ENCODE measurements at regions not wholly inside any gene's neighbourhood (a gene's known extent, or its start where the extent isn't known, plus 50 kb on each side); places are given as distances from the start of the nearest gene placed in this dataset.

GRCh38 chr13:68736961-68737360 is 1370.7 kb upstream of the ATXN8OS start:
- no peaks in the 10 kb centered on the region for H3K36me3 ChIP-seq (ENCODE audit: control insufficient read depth in 2 of 2, insufficient read depth in 2 of 2, low read length in 1 of 2)
- ChIA-PET CTCF (no interaction called here), POLR2A (no interaction called here), RAD21 (ENCODE audit: unreplicated experiment) (no interaction called here), SMC1A (ENCODE audit: uncharacterized antibody, unreplicated experiment) (no interaction called here)
- H2AFZ ChIP-seq (ENCODE audit: control insufficient read depth, low read depth, low read length): no peak overlapping the region
- H3K79me2 ChIP-seq (ENCODE audit: control insufficient read depth, insufficient read depth, low read length): no peaks in the 10 kb centered on the region
- no peak for ATAC-seq
- H3K4me1 ChIP-seq (ENCODE audit: control insufficient read depth, insufficient read depth, low read length): no peaks in the 10 kb centered on the region
- in situ Hi-C loops (cut with MboI) (no loop called here), intact Hi-C loops (cut with micrococcal nuclease; ENCODE audit: unreplicated experiment) (no loop called here)
- H3K4me2 ChIP-seq (ENCODE audit: control insufficient read depth, insufficient read depth): no peak overlapping the region
- no peaks in the 10 kb centered on the region for H4K20me1 ChIP-seq (ENCODE audit: control insufficient read depth, insufficient read depth)
- no peak overlapping the region for H3K9ac ChIP-seq (ENCODE audit: control insufficient read depth, insufficient read depth, low read length)
- BruUV-seq (replicated peaks): no TSS peak
- no peaks in the 10 kb centered on the region for H3K27me3 ChIP-seq (replicated peaks in 1 of 2; ENCODE audit: control insufficient read depth in 2 of 2, insufficient read depth in 2 of 2, low read length in 1 of 2)
- WGBS (ENCODE audit: insufficient coverage, insufficient replicate concordance, low lambda C conversion rate, missing lambda C conversion rate): 2% methylated on average over 2 of the region's 2 CpGs
- TF ChIP-seq ZNF384 (IDR thresholded peaks at IDR 0.05; ENCODE audit: borderline replicate concordance, low read depth, low read length): no peak
- TF ChIP-seq REST (IDR thresholded peaks at IDR 0.05; ENCODE audit: low read depth, low read length): no peak
- no peak for TF ChIP-seq ZNF217 (IDR thresholded peaks at IDR 0.05)
- no peaks in the 10 kb centered on the region for H3K9me3 ChIP-seq (replicated peaks; ENCODE audit: control insufficient read depth, insufficient read depth, low read length)
- no peak overlapping the region for H3K4me3 ChIP-seq
- peak; percentile 52 for FAIRE-seq
- DNase-seq (ENCODE audit: low read depth, low spot score): no peak
- no peak overlapping the region for H3K27ac ChIP-seq (ENCODE audit: control insufficient read depth, insufficient read depth)

GRCh38 chr13:68727798-68728197 is 1379.8 kb upstream of the ATXN8OS start:
- ChIA-PET SMC1A (ENCODE audit: uncharacterized antibody, unreplicated experiment) (no interaction called here), POLR2A (no interaction called here), RAD21 (ENCODE audit: unreplicated experiment) (no interaction called here), CTCF (no interaction called here)
- FAIRE-seq (no peak), DNase-seq (ENCODE audit: low read depth, low spot score) (no peak), ATAC-seq (no peak)
- in situ Hi-C loops (cut with MboI): no loop called here
- Histone ChIP-seq H3K27me3 (replicated peaks in 1 of 2; ENCODE audit: control insufficient read depth in 2 of 2, insufficient read depth in 2 of 2, low read length in 1 of 2) (no peaks in the 10 kb centered on the region), H3K36me3 (ENCODE audit: control insufficient read depth in 2 of 2, insufficient read depth in 2 of 2, low read length in 1 of 2) (no peaks in the 10 kb centered on the region), H3K27ac (ENCODE audit: control insufficient read depth, insufficient read depth) (no peak overlapping the region), H3K4me2 (ENCODE audit: control insufficient read depth, insufficient read depth) (no peak overlapping the region), H3K9ac (ENCODE audit: control insufficient read depth, insufficient read depth, low read length) (no peak overlapping the region), H3K9me3 (replicated peaks; ENCODE audit: control insufficient read depth, insufficient read depth, low read length) (no peaks in the 10 kb centered on the region), H4K20me1 (ENCODE audit: control insufficient read depth, insufficient read depth) (no peaks in the 10 kb centered on the region), H2AFZ (ENCODE audit: control insufficient read depth, low read depth, low read length) (no peak overlapping the region), H3K4me1 (ENCODE audit: control insufficient read depth, insufficient read depth, low read length) (no peaks in the 10 kb centered on the region), H3K79me2 (ENCODE audit: control insufficient read depth, insufficient read depth, low read length) (no peaks in the 10 kb centered on the region), H3K4me3 (no peak overlapping the region)
- WGBS (ENCODE audit: insufficient coverage, insufficient replicate concordance, low lambda C conversion rate, missing lambda C conversion rate): 23% methylated on average over 4 of the region's 4 CpGs
- intact Hi-C loops (cut with micrococcal nuclease; ENCODE audit: unreplicated experiment): no loop called here
- no TSS peak for BruUV-seq (replicated peaks)
- TF ChIP-seq RAD21 (IDR thresholded peaks at IDR 0.05; ENCODE audit: insufficient read depth, low read depth, low read length) (no peak), SMARCA5 (IDR thresholded peaks at IDR 0.05) (no peak), HSF1 (IDR thresholded peaks at IDR 0.05; ENCODE audit: low read depth, low read length) (no peak), SMAD5 (IDR thresholded peaks at IDR 0.05; ENCODE audit: low read depth) (no peak), NFIC (IDR thresholded peaks at IDR 0.05; ENCODE audit: low read depth, low read length) (no peak), ZNF207 (IDR thresholded peaks at IDR 0.05; ENCODE audit: borderline replicate concordance) (no peak), SIN3A (IDR thresholded peaks at IDR 0.05; ENCODE audit: low read depth, low read length) (no peak), SMC3 (IDR thresholded peaks at IDR 0.05; ENCODE audit: borderline replicate concordance, low read length) (no peak), E2F8 (IDR thresholded peaks at IDR 0.05; ENCODE audit: low read depth, partially characterized antibody) (no peak)
